ENCODE measurements at regions not wholly inside any gene's neighbourhood (a gene's known extent, or its start where the extent isn't known, plus 50 kb on each side); places are given as distances from the start of the nearest gene placed in this dataset.

GRCh38 chr10:118508355-118508754, 87.1 kb downstream of the PRLHR start:
- no peak overlapping the region for H3K27ac ChIP-seq
- no peaks in the 10 kb centered on the region for H3K9me3 ChIP-seq
- H3K4me3 ChIP-seq: no peak overlapping the region
- H3K27me3 ChIP-seq: no peaks in the 10 kb centered on the region
- intact Hi-C loops (cut with DNase I): no loop called here
- no peaks in the 10 kb centered on the region for H3K4me1 ChIP-seq
- H3K36me3 ChIP-seq: no peaks in the 10 kb centered on the region
- no peak for ATAC-seq
- DNase-seq: no peak
- 86% methylated on average over 2 of the region's 2 CpGs for WGBS (ENCODE audit: insufficient coverage, low coverage, low lambda C conversion rate, missing lambda C conversion rate)
- TF ChIP-seq CTCF (IDR thresholded peaks at IDR 0.05): no peak

GRCh38 chr10:118506671-118507590, 88.5 kb downstream of the PRLHR start:
- 79% methylated on average over 5 of the region's 7 CpGs for WGBS (ENCODE audit: insufficient coverage, low coverage, low lambda C conversion rate, missing lambda C conversion rate)
- TF ChIP-seq POLR2A (IDR thresholded peaks at IDR 0.05) (no peak), CTCF (IDR thresholded peaks at IDR 0.05) (no peak)
- DNase-seq (no peak), ATAC-seq (no peak)
- Histone ChIP-seq H3K27me3 (no peaks in the 10 kb centered on the region), H3K27ac (no peak overlapping the region), H3K9me3 (no peaks in the 10 kb centered on the region), H3K36me3 (no peaks in the 10 kb centered on the region), H3K4me1 (no peaks in the 10 kb centered on the region), H3K4me3 (no peak overlapping the region)
- intact Hi-C loops (cut with DNase I): no loop called here

- intact Hi-C loops (cut with DNase I): no loop called here
- ATAC-seq: no peak
- Histone ChIP-seq H3K27ac (no peak overlapping the region), H3K4me1 (no peaks in the 10 kb centered on the region), H3K36me3 (no peaks in the 10 kb centered on the region), H3K27me3 (no peaks in the 10 kb centered on the region), H3K4me3 (no peak overlapping the region), H3K9me3 (no peaks in the 10 kb centered on the region)
- TF ChIP-seq POLR2A (IDR thresholded peaks at IDR 0.05): no peak
- TF ChIP-seq CTCF (IDR thresholded peaks at IDR 0.05): no peak
- DNase-seq: no peak
- WGBS (ENCODE audit: insufficient coverage, low coverage, low lambda C conversion rate, missing lambda C conversion rate): 66% methylated on average over 3 of the region's 3 CpGs
These were observed 90.1 kb downstream of the PRLHR start for GRCh38 chr10:118505363-118505762.

GRCh38 chr10:118504467-118505205, 90.8 kb downstream of the PRLHR start:
- ATAC-seq (peak in 2 of 4 donors; percentile 25 to 34), DNase-seq (no peak)
- H3K27me3 ChIP-seq: no peaks in the 10 kb centered on the region
- H3K4me3 ChIP-seq: no peak overlapping the region
- no peak for TF ChIP-seq POLR2A (IDR thresholded peaks at IDR 0.05)
- no peak for TF ChIP-seq CTCF (IDR thresholded peaks at IDR 0.05)
- 51% methylated on average over 7 of the region's 7 CpGs for WGBS (ENCODE audit: insufficient coverage, low coverage, low lambda C conversion rate, missing lambda C conversion rate)
- no peaks in the 10 kb centered on the region for H3K9me3 ChIP-seq
- no peaks in the 10 kb centered on the region for H3K36me3 ChIP-seq
- H3K4me1 ChIP-seq: no peaks in the 10 kb centered on the region
- intact Hi-C loops (cut with DNase I): no loop called here
- H3K27ac ChIP-seq: no peak overlapping the region
